ENCODE measurements at regions not wholly inside any gene's neighbourhood (a gene's known extent, or its start where the extent isn't known, plus 50 kb on each side); places are given as distances from the start of the nearest gene placed in this dataset.
"Not testable (repeated sequence)": the region's sequence is repeated elsewhere in the genome, so short reads cannot be mapped to it uniquely, and the experiment has no call there.

DNA sequence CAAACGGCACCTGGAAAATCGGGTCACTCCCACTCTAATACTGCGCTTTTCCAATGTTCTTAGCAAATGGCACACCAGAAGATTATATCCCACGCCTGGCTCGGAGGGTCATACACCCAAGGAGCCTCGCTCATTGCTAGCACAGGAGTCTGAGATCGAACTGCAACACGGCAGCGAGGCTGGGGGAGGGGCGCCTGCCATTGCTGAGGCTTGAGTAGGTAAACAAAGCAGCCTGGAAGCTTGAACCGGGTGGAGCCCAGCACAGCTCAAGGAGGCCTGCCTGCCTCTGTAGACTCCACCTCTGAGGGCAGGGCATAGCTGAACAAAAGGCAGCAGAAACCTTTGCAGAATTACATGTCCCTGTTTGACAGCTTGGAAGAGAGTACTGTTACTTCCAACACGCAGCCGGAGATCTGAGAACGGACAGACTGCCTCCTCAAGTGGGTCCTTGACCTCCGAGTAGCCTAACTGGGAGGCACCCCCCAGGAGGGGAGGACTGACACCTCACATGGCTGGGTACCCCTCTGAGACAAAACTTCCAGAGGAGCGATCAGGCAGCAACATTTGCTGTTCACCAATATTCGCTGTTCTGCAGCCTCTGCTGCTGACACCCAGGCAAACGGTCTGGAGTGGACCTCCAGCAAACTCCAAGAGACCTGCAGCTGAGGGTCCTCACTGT, 472.3 kb upstream of the PHF14 start:
- not testable (repeated sequence) for DNase-seq

- DNase-seq = no peak
Measured at GRCh38 chr7:10507032-10507431, 466.6 kb upstream of the PHF14 start.

DNA sequence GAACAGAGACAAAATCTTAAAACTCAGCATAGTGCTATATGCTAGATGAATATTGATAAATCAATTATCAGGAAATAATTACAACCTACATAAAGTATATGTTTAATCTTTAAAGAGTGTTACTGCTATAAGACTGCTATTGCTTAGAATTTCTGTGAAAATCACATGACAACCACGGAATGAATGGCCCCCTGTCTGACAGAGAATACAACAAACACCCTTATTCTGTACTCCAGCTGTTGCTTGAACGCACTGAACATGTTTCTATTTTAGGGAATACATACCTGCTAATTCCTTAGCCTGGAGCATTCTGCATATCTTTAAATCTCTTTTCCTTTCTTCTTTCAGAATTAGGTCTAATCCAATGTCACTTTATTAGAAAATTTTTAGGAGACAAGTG, 452.4 kb upstream of the PHF14 start:
- no peak for DNase-seq

GRCh38 chr7:10533429-10533828, 440.2 kb upstream of the PHF14 start:
- DNase-seq = not testable (repeated sequence)

GRCh38 chr7:10536561-10536960, 437.1 kb upstream of the PHF14 start:
- no peak for DNase-seq

GRCh38 chr7:10537764-10538163, 435.9 kb upstream of the PHF14 start:
- no peak for DNase-seq

DNA sequence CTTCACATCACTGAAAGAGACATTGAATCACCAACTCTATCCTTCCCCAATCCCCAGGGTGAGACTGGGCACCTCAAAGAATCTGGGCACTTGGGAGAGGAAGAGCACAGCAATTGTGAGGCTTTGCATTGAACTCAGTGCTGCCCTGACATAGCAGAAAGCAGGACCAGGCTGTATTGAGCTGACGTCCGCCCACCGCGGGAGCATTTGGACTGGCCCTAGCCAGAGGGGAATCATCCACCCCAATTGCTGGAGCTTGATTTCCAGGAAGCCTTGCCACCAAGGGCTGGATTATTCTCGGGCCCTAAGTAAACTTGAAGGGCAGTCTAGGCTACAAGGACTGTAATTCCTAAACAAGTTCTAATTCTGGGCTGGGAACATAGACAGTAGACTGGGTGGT, 416.3 kb upstream of the PHF14 start:
- DNase-seq = no peak

DNA sequence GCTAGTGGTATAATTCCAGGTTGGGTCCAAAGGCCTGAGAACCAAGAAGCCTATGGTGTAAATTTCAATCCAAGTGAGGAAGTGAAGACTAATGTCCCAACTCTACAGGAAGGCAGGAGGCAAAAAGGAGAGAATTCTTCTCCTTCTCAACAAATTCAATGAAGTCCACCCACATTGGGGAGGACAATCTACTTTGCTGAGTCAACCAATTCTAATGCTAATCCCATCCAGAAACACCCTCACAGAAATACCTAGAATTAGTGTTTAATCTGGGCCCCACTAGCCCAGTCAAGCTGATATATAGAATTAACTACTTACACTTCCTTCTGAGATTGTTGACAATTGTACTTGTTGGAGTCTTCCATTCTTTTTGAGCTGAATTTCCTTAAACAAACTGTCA, 413.2 kb upstream of the PHF14 start:
- no peak for DNase-seq

DNA sequence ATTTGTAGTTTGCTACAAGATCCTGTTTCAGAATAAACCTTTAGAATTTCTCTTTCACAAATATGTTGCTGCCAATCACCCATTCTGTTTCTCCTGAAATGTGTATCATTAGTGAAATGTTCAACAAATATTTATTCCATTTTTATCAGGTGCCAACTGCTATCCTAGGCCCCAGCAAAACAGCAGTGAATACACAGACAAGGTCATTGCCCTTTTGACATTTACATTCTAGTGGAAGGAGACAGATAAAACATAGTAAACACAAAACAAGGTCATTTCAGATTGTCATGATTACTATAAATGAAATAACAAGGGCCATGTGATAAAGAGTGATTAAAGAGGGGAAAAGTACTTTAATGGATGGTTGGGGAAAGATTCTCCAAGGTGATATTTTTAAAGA, 404.8 kb upstream of the PHF14 start:
- no peak for DNase-seq

- DNase-seq = no peak
Measured at GRCh38 chr7:10571759-10572158, 401.9 kb upstream of the PHF14 start.

DNA sequence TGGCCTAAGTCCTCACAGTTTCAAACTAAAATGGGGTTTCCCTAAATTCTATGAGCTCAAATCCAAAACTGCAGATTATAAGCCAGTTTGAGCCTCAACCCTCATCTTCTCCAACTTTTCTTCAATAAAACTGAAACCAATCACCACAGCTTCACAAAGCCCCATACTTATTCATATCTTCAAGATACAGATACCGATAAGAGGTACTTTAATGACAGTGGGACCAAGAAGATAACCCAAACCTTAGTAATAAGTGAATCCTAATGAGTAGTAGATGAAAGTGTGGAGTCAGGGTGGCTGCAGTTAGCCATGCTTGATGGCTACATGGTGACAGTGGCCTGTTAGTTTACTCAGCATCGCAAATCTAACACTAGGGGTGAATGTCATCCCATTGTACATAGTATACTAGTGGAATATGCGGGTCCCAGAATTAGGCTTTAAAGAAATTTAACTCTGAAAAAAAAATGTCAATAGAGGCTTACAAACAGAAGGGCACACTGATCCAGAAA, 395.8 kb upstream of the PHF14 start:
- DNase-seq = no peak

DNA sequence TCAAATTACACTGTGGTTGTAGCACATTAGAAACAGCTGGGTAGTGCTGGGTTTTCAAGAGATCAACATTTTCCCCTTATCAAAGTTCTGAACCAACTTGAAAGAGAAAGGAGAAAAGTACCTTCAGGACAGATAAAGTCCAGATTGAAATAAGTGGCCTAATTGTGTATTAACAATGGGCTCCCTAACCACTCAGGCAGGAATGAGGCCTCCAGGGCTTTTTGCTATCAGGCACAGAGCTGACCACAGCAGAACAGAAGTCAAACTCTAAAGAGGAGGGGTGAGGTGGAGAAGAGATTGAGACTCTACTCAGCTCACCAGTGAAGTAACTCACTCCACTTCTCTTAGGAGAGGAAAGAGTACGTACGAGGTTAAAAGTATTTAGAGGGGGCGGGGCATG, 394.1 kb upstream of the PHF14 start:
- no peak for DNase-seq

- DNase-seq = no peak
Measured at GRCh38 chr7:10584886-10585285, 388.8 kb upstream of the PHF14 start.

GRCh38 chr7:10588084-10588483, 385.6 kb upstream of the PHF14 start:
- DNase-seq = no peak

GRCh38 chr7:10592604-10593003, 381.1 kb upstream of the PHF14 start:
- no peak for DNase-seq

DNA sequence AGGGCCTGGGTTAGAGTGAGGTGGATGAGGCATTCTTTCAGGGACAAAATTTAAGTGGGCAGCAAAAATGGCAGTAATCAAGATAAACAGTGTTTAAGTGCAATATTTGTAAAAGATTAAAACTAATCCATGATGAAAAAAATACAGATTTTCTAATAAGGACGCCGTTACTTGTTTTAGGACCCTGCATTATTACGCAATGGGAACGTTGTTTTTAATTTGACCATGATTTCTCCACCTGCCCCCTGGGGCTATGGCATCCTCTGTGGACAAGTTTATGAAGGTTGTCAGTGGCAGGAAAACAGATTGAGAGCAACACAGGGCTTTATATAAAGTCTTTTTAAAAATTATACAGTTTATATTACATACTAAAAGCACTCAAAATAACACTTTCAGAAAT, 380.6 kb upstream of the PHF14 start:
- DNase-seq = no peak

DNA sequence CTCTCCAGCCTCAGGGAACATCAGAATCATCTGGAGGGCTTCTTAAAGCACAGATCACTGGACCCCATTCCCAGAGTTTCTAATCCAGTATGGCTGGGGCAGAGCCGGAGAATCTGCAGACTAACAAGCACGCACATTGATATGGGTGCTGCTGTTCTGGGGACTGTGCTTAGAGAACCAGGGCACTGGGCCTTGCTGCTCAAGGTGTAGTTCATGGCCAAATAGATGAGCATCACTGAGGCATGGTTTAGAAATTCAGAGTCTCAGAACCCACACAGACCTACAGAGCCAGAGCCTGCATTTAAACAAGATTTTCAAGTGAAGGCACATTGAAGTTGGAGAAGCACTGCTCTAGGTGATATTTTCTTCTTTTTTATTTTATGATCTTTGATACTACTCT, 376.8 kb upstream of the PHF14 start:
- no peak for DNase-seq

DNA sequence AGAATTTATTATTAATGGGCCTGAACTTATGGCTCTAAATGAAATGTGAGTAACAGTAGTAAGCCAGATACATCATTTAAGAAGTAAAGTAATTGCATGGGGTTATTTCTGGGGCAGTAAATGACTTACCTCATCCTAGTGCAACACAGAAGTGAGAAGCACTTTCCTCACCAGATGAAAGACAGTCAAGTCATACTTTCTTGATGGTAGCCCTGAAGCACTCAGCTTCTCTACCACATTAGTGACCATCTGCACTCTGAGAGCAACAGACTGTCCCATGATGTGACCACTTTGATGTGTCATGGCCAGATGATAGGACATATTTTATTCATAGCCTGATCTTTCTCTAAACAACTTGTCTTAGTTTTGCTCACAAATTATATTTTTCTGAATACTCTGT, 369.5 kb upstream of the PHF14 start:
- DNase-seq = no peak

- no peak for DNase-seq
Measured at GRCh38 chr7:10612950-10613349, 360.7 kb upstream of the PHF14 start.

DNA sequence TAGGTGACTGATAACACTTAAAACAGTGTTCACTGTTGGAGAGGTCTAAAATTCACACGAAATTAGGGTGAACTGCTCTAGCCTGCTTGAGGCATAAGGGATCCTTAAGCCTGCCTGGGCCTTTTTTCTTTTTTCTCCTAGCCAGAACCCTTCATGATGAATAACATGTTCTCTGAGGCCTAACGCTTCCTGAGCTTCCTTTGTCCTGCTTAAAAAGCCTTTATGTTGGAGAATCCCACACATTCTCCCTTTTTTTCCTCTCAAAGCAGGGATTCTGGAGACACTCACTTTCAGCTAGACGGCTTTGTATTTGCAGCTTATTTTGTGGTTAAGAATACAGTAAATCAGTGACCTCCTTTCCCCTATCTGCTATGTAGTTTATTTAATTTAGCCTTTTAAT, 354.7 kb upstream of the PHF14 start:
- DNase-seq = no peak

DNA sequence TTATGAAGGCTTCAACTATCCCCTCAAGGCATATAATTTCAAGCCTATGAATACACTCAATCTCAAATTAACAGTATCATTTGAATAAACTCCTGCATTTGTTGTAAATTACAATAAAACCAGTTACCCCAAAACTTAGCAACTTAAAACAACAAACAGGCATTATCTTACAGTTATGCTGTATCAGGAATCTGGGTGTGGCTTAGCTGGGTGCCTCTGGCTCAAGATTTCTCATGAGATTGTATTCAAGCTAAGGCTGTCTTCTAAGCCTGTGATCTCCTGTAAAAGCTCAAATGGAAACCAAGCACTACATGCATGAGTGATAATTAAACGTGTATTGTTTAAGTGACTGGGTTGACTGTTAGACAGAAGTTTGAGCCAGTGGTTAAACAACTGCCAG, 341.0 kb upstream of the PHF14 start:
- DNase-seq = no peak

GRCh38 chr7:10634239-10634638, 339.4 kb upstream of the PHF14 start:
- DNase-seq = no peak

DNA sequence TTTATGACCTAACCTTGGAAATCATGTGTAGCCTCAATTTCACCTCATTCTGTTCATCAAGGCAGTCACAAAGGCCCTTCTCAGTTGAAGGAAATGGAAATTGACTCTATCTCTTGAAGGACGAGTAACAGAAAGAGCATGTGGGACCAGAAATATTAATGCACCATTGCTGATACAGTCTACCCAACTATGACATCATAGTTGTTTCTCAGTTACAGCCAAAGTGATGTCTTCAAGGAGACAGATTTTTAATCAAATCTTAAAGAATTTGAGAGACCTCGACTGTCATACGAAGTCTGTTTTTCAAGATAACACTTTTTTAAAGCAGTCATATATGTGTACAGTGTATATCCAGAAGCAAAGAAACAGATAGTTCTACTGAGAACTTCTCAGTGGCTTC, 335.7 kb upstream of the PHF14 start:
- DNase-seq = no peak

DNA sequence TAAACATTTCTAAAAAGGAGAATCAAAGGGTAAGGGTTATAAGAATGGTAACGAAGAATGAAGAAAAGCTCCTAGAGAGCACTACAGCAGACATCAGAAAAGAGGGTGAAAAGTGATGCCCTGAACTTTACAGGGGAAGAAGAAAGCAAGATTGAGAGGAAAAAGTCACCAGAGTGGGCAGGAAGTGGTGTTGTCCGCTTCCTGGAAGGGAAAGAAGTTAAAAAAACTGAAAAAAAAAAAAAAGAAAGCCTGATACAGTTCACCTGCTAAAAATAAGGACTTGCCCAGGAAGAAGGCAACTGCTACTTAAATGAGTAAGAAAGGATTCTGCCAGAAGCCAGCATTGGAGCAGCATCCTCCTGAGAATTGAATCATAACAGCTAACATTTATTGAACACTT, 330.1 kb upstream of the PHF14 start:
- DNase-seq = no peak

DNA sequence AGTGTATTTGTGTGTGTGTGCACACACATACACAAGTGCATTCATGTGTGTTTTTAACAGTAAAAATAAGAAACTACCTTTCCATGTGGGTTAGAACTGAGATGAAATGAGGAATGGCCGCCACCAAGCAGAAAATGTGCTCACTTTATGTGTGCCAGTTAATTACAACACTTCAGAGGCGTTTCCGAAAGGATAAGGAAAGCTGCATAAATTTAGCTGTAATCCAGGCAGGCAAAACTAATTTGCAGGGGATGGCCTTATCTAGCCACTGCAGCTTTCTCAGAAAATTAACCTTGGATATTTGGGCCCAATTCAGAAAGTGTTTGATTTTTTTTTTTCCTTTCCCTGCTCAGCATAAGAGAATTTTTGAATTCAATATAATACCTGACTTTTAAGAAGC, 328.8 kb upstream of the PHF14 start:
- DNase-seq = no peak

- no peak for DNase-seq
Measured at GRCh38 chr7:10646194-10646593, 327.5 kb upstream of the PHF14 start.

Data from EL (cell line).